ENCODE measurements at regions not wholly inside any gene's neighbourhood (a gene's known extent, or its start where the extent isn't known, plus 50 kb on each side); places are given as distances from the start of the nearest gene placed in this dataset.
"Not testable (repeated sequence)": the region's sequence is repeated elsewhere in the genome, so short reads cannot be mapped to it uniquely, and the experiment has no call there.

- DNase-seq: no peak
Measured at GRCh38 chr1:171397851-171398469, 84.0 kb downstream of the FMO4 start.

- peak; percentile 65 for DNase-seq
Measured at GRCh38 chr1:171403393-171403792, 81.9 kb upstream of the PRRC2C start.

GRCh38 chr1:171405391-171405714, 80.0 kb upstream of the PRRC2C start:
- DNase-seq: no peak

- DNase-seq: not testable (repeated sequence)
Measured at GRCh38 chr1:171413557-171413956, 71.8 kb upstream of the PRRC2C start.

- DNase-seq: no peak
Measured at GRCh38 chr1:171418546-171418945, 66.8 kb upstream of the PRRC2C start.

- no peak for DNase-seq
Measured at GRCh38 chr1:171420810-171421209, 64.5 kb upstream of the PRRC2C start.

- no peak for DNase-seq
Measured at GRCh38 chr1:171421413-171422020, 63.8 kb upstream of the PRRC2C start.

GRCh38 chr1:171422511-171422910, 62.8 kb upstream of the PRRC2C start:
- peak; percentile 58 for DNase-seq

- no peak for DNase-seq
Measured at GRCh38 chr1:171424494-171424893, 60.8 kb upstream of the PRRC2C start.

- DNase-seq: no peak
Measured at GRCh38 chr1:171426645-171427044, 58.7 kb upstream of the PRRC2C start.

- DNase-seq: no peak
Measured at GRCh38 chr1:171427852-171428471, 57.4 kb upstream of the PRRC2C start.

GRCh38 chr1:171429137-171429536, 56.2 kb upstream of the PRRC2C start:
- no peak for DNase-seq

GRCh38 chr1:171431994-171432393, 53.3 kb upstream of the PRRC2C start:
- DNase-seq: no peak

GRCh38 chr1:171432473-171432872, 52.9 kb upstream of the PRRC2C start:
- no peak for DNase-seq

- DNase-seq: peak; percentile 56
Measured at GRCh38 chr1:171433451-171433850, 51.9 kb upstream of the PRRC2C start.

GRCh38 chr1:171434717-171435346, 50.5 kb upstream of the PRRC2C start:
- peak; percentile 85 for DNase-seq
